Left ventricle myocardium superior (tissue), 1 donor: ENCODE measurements at regions not wholly inside any gene's neighbourhood (a gene's known extent, or its start where the extent isn't known, plus 50 kb on each side); places are given as distances from the start of the nearest gene placed in this dataset.
"Not testable (repeated sequence)": the region's sequence is repeated elsewhere in the genome, so short reads cannot be mapped to it uniquely, and the experiment has no call there.

Experiments used
- ATAC-seq: fragments of 200-7000 bp; cut with Tn5 transposase; one replicate; pipeline ENCODE4 v1.9.1; 2020; ENCODE audit warnings: mild to moderate bottlenecking, moderate library complexity
- DNase-seq: peaks from one replicate; pipeline ENCODE4 v3.0.0-alpha.2; 2020
- intact Hi-C: fragments of 100-400 bp; cut with micrococcal nuclease; formaldehyde crosslinking; loops from one replicate; pipeline ENCODE4 v1.11.0; 2022
- donor health status: DM: no; HTN: yes; CAD: no; lungs with severe emphysema.

GRCh38 chrX:76509775-76510174, 82.3 kb downstream of the MAGEE1 start:
- intact Hi-C loops = no loop called here
- ATAC-seq (peak; percentile 53), DNase-seq (no peak)

DNA sequence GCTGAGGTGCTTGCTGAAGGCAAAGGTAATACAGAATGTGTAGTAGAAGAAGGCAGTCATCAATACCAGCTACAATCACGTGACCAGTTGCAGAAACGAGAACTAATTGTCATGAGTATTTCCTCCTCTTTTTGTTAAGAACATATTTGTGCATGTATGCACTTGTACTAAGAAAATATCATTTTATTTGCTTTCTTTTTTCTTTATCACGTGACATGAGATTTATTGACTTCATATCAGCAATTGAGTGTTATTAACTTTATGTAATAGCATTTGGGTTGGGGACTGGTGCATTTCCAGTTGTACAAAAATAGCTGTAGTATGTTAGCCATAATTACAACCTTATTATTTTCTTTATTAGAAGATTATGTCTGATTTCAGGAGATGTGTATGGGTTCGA, 90.0 kb downstream of the MAGEE1 start:
- DNase-seq (no peak), ATAC-seq (no peak)
- intact Hi-C loops = no loop called here

GRCh38 chrX:76520273-76521054, 93.0 kb downstream of the MAGEE1 start:
- DNase-seq = no peak
- no peak for ATAC-seq
- intact Hi-C loops = no loop called here

GRCh38 chrX:76535675-76536074, 108.2 kb downstream of the MAGEE1 start:
- intact Hi-C loops, DNase-seq, ATAC-seq: not testable (repeated sequence)

- intact Hi-C loops = no loop called here
- ATAC-seq (no peak), DNase-seq (no peak)
Measured at GRCh38 chrX:76538860-76539259, 111.3 kb downstream of the MAGEE1 start.

- DNase-seq, intact Hi-C loops, ATAC-seq: not testable (repeated sequence)
Measured at GRCh38 chrX:76543381-76543780, 115.9 kb downstream of the MAGEE1 start.

- ATAC-seq (no peak), DNase-seq (no peak)
- intact Hi-C loops = no loop called here
Measured at GRCh38 chrX:76550016-76550415, 122.5 kb downstream of the MAGEE1 start.

DNA sequence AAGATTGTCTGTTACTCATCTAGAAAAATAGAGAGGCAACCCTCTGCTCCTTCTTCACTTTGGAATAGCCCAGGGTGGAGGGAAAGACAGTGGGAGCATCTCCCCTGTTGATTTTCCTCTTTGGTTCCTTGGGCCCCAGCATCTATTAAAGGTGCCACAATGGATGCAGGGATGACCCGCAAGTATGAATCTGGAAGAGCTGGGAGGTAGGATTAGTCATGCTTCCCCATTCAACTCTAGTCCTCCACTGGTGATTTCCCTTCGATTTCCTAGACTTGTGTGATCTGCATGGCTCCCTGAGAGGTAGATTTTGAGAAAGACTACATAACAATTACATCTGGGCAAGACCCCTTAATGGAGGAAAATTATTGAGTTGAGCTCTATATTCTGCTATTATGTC, 127.8 kb downstream of the MAGEE1 start:
- intact Hi-C loops = no loop called here
- no peak for DNase-seq
- ATAC-seq = no peak

- no peak for DNase-seq
- no peak for ATAC-seq
- intact Hi-C loops = no loop called here
Measured at GRCh38 chrX:76555816-76556215, 128.3 kb downstream of the MAGEE1 start.

DNA sequence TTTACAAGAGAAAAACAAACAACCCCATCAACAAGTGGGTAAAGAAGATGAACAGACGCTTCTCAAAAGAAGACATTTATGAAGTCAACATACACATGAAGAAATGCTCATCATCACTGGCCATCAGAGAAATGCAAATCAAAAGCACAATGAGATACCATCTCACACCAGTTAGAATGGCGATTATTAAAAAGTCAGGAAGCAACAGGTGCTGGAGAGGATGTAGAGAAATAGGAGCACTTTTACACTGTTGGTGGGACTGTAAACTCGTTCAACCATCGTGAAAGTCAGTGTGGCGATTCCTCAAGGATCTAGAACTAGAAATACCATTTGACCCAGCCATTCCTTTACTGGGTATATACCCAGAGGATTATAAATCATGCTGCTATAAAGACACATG, 137.3 kb downstream of the MAGEE1 start:
- intact Hi-C loops, ATAC-seq, DNase-seq: not testable (repeated sequence)

- ATAC-seq = no peak
- intact Hi-C loops = no loop called here
- no peak for DNase-seq
Measured at GRCh38 chrX:76605390-76605789, 177.9 kb downstream of the MAGEE1 start.

- no peak for ATAC-seq
Measured at GRCh38 chrX:76617020-76617419, 189.5 kb downstream of the MAGEE1 start.

DNA sequence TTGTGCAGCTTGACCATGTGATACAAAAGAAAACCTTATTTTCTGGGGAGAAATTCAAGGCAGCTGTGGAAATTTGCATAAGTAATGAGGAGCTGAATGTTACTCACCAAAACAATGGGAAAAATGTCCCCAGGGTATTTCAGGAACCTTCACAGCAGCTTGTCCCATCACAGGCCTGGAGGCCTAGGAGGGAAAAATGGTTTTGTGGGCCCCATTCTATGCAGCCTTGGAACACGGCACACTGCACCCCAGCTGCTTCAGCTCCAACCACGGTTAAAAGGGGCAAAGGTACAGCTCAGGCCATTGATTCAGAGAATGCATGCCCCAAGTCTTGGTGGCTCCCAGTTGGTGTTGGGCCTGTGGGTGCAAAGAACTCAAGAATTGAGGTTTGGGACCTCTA, 216.1 kb downstream of the MAGEE1 start:
- intact Hi-C loops = no loop called here
- ATAC-seq (no peak), DNase-seq (no peak)

More at GRCh38 chrX:76617020-76617419, 189.5 kb downstream of the MAGEE1 start:
- intact Hi-C loops = no loop called here
- DNase-seq = no peak

GRCh38 chrX:76651369-76651768, 223.9 kb downstream of the MAGEE1 start:
- DNase-seq, ATAC-seq, intact Hi-C loops: not testable (repeated sequence)

DNA sequence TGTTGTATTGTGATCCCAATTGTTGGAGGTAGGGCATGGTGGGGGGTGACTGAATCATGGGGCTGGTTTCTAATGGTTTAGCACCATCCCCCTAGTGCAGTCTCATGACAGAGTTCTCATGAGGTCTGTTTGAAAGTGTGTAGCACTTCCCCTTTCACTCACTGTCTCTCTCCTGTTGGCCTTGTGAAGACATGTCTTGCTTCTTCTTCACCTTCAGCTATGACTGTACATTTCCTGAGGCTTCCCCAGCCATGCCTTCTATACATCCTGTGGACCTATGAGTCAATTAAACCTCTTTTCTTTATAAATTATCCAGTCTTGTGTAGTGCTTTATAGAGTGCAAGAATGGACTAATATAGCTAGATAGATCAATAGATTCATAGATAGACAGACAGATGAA, 230.0 kb downstream of the MAGEE1 start:
- ATAC-seq (no peak), DNase-seq (no peak)
- intact Hi-C loops = no loop called here
